K562 (cell line): ENCODE measurements at regions not wholly inside any gene's neighbourhood (a gene's known extent, or its start where the extent isn't known, plus 50 kb on each side); places are given as distances from the start of the nearest gene placed in this dataset.

Experiments
- ATAC-seq: fragments of 200-7000 bp; cut with Tn5 transposase; 3 replicates; pipeline ENCODE4 v1.9.1; 2020; ENCODE audit warnings: moderate library complexity
- BruUV-seq: library from RNA; stranded (reverse); fragments of 400-500 nt; replicated peaks from 2 replicates; lab custom pipeline; 2021; lab: Mats Ljungman, UMichigan
- CTCF ChIA-PET: fragments of 300-600 bp; formaldehyde crosslinking; extraction: SDS; loops from one replicate; lab custom pipeline; 2021; ENCODE audit warnings: low intra/inter-chr PET ratio; lab: Yijun Ruan, JAX
- POLR2A ChIA-PET: fragments of 300-600, 350-650 bp; sonication (Branson Sonifier 250); formaldehyde crosslinking; extraction: SDS; loops from one replicate; lab custom pipeline; 2021; ENCODE audit warnings: antibody characterized with exemption, inconsistent platforms; lab: Yijun Ruan, JAX
- DNase-seq, 4 experiments: peaks; one replicate each; pipeline versions ENCODE4 v3.0.0 to v3.0.0-alpha.2; 2011 to 2018; ENCODE audit warnings: low spot score in 3 of 4, mixed read lengths in 3 of 4; ENCODE audit errors: extremely low read depth in 1 of 4
- FAIRE-seq: peaks from 2 replicates; lab custom pipeline; 2011; peaks lifted over from hg19 to GRCh38; lab: Jason Lieb, UNC
- H2AFZ ChIP-seq: 2 replicates; pipeline ENCODE4 v1.6.0; 2011; ENCODE audit warnings: low read depth, low read length, control low read depth, inconsistent platforms
- H3K27ac ChIP-seq: fragments of 200-600 bp; 3 replicates; pipeline ENCODE4 v1.8.0; 2011; ENCODE audit warnings: low read depth, mild to moderate bottlenecking, control low read depth, inconsistent platforms, low read length, moderate library complexity, mixed read lengths; ENCODE audit errors: extremely low read depth
- H3K27me3 ChIP-seq, 2 experiments: fragments of 300-600 bp in 1 of 2; 2 replicates in 1 of 2; 3 replicates in 1 of 2; pipeline versions ENCODE4 v1.6.0 to v1.8.0; 2011; ENCODE audit warnings: inconsistent platforms in 2 of 2, low read length in 2 of 2, mild to moderate bottlenecking in 1 of 2, mixed read lengths in 1 of 2, moderate library complexity in 1 of 2; ENCODE audit not compliant: control insufficient read depth in 2 of 2, insufficient read depth in 2 of 2
- H3K36me3 ChIP-seq: fragments of 300-600 bp; 3 replicates; pipeline ENCODE4 v1.8.0; 2011; ENCODE audit warnings: mild to moderate bottlenecking, low read length, inconsistent platforms; ENCODE audit not compliant: control insufficient read depth, insufficient read depth
- H3K4me1 ChIP-seq, 2 experiments: fragments of 200-600 bp in 1 of 2; replicated peaks in 1 of 2; 2 replicates in 1 of 2; 3 replicates in 1 of 2; pipeline versions ENCODE4 v1.5.1 to v1.8.0; 2011; ENCODE audit warnings: inconsistent platforms in 2 of 2, low read length in 2 of 2, mild to moderate bottlenecking in 1 of 2, mixed read lengths in 1 of 2, moderate library complexity in 1 of 2; ENCODE audit not compliant: control insufficient read depth in 2 of 2, insufficient read depth in 2 of 2
- H3K4me2 ChIP-seq: 2 replicates; pipeline ENCODE4 v1.6.1; 2011; ENCODE audit warnings: low read length, control low read depth, inconsistent platforms, mixed read lengths; ENCODE audit not compliant: insufficient read depth
- H3K4me3 ChIP-seq: fragments of 200-600 bp; sonication (generic), shearing (Covaris generic); 2 replicates; pipeline ENCODE4 v1.5.1; 2016; ENCODE audit warnings: control low read depth, inconsistent platforms
- H3K79me2 ChIP-seq: fragments of 200-600 bp; 3 replicates; pipeline ENCODE4 v1.8.0; 2011; ENCODE audit warnings: low read length, inconsistent platforms; ENCODE audit not compliant: control insufficient read depth, insufficient read depth
- H3K9ac ChIP-seq, 2 experiments: 2 replicates each; pipeline versions ENCODE4 v1.6.0 to v1.6.1; 2011; ENCODE audit warnings: low read depth in 2 of 2, low read length in 2 of 2, control low read depth in 1 of 2, inconsistent platforms in 1 of 2, mild to moderate bottlenecking in 1 of 2, mixed read lengths in 1 of 2; ENCODE audit not compliant: insufficient read depth in 1 of 2
- H3K9me1 ChIP-seq: one replicate; pipeline ENCODE4 v1.6.0; 2011; ENCODE audit warnings: inconsistent platforms, mild to moderate bottlenecking, low read length, moderate library complexity; ENCODE audit not compliant: control insufficient read depth, insufficient read depth
- H3K9me3 ChIP-seq: replicated peaks from 2 replicates; pipeline ENCODE4 v1.5.1; 2011; ENCODE audit warnings: low read depth, low read length, inconsistent platforms; ENCODE audit not compliant: control insufficient read depth, insufficient read depth
- H4K20me1 ChIP-seq: replicated peaks from 2 replicates; pipeline ENCODE4 v1.6.1; 2011; ENCODE audit warnings: low read length, inconsistent platforms, mixed read lengths; ENCODE audit not compliant: control insufficient read depth, insufficient read depth
- MCM5 ChIP-seq: fragments of 450-650 bp; IDR thresholded peaks from 2 replicates; pipeline ENCODE4 v1.6.1; 2016; ENCODE audit warnings: low read depth
- POLR2AphosphoS5 ChIP-seq: IDR thresholded peaks from 2 replicates; pipeline ENCODE4 v1.6.1; 2011; ENCODE audit warnings: mild to moderate bottlenecking, low read depth, low read length, moderate library complexity; ENCODE audit not compliant: control insufficient read depth, insufficient read depth
- ZBTB11 ChIP-seq, 3 experiments: fragments of 200-800 bp in 1 of 3; fragments of 250-450 bp in 1 of 3; fragments of 450-650 bp in 1 of 3; sonication (Bioruptor Pico) in 1 of 3; sonication (Bioruptor generic) in 1 of 3; formaldehyde crosslinking in 1 of 3; IDR thresholded peaks; 2 replicates each; pipeline versions ENCODE4 v1.6.1 to v1.8.0; 2016 to 2022; ENCODE audit warnings: mild to moderate bottlenecking in 2 of 3, missing genetic modification characterization in 2 of 3, missing compliant biosample characterization in 1 of 3, moderate library complexity in 1 of 3
- ZZZ3 ChIP-seq: fragments of 450-650 bp; IDR thresholded peaks from 2 replicates; pipeline ENCODE4 v1.6.1; 2016; ENCODE audit warnings: antibody characterized with exemption, mild to moderate bottlenecking, moderate library complexity
- WGBS: fragments of 100-300 bp; shearing (Covaris generic); methylation state at CpG from one replicate; pipeline ENCODE4 v1.1.6; 2016; ENCODE audit warnings: low coverage, mixed read lengths; ENCODE audit not compliant: insufficient coverage; ENCODE audit errors: missing lambda C conversion rate; 5-methylcytosine and 5-hydroxymethylcytosine counted together
- in situ Hi-C: fragments of 300-500 bp; cut with MboI; formaldehyde crosslinking; loops from 4 replicates; pipeline ENCODE4 v1.15.0; 2018; ENCODE audit warnings: inconsistent platforms, mixed read lengths
- intact Hi-C: fragments of 100-400 bp; cut with micrococcal nuclease; formaldehyde crosslinking; loops from 2 replicates; pipeline ENCODE4 v1.14.2; 2022

- no peak overlapping the region for H3K9ac ChIP-seq
- no peaks in the 10 kb centered on the region for H3K9me1 ChIP-seq
- WGBS, result 0% methylated on average over 3 of the region's 3 CpGs
- no peaks in the 10 kb centered on the region for H3K36me3 ChIP-seq
- H3K4me2 ChIP-seq, result no peak overlapping the region
- no peaks in the 10 kb centered on the region for H4K20me1 ChIP-seq
- BruUV-seq, result no TSS peak
- H3K9me3 ChIP-seq, result no peaks in the 10 kb centered on the region
- H3K4me3 ChIP-seq, result no peak overlapping the region
- FAIRE-seq, result no peak
- ATAC-seq, result no peak
- in situ Hi-C loops (no loop called here), intact Hi-C loops (no loop called here)
- DNase-seq, result no peak
- no peak for TF ChIP-seq MCM5
- no peak for TF ChIP-seq ZBTB11 (CRISPR knock-in tag; IDR thresholded peaks at IDR 0.05)
- TF ChIP-seq POLR2AphosphoS5, result no peak
- no peak for TF ChIP-seq ZZZ3
- no peaks in the 10 kb centered on the region for H3K4me1 ChIP-seq
- no peaks in the 10 kb centered on the region for H3K27me3 ChIP-seq
- POLR2A ChIA-PET, result no interaction called here
- no peak overlapping the region for H2AFZ ChIP-seq
- CTCF ChIA-PET, result no interaction called here
- H3K79me2 ChIP-seq, result no peaks in the 10 kb centered on the region
- no peak overlapping the region for H3K27ac ChIP-seq
Observed at GRCh38 chr13:106212386-106213010, 323.0 kb downstream of the EFNB2 start.
